ENCODE measurements at regions not wholly inside any gene's neighbourhood (a gene's known extent, or its start where the extent isn't known, plus 50 kb on each side); places are given as distances from the start of the nearest gene placed in this dataset.

DNA sequence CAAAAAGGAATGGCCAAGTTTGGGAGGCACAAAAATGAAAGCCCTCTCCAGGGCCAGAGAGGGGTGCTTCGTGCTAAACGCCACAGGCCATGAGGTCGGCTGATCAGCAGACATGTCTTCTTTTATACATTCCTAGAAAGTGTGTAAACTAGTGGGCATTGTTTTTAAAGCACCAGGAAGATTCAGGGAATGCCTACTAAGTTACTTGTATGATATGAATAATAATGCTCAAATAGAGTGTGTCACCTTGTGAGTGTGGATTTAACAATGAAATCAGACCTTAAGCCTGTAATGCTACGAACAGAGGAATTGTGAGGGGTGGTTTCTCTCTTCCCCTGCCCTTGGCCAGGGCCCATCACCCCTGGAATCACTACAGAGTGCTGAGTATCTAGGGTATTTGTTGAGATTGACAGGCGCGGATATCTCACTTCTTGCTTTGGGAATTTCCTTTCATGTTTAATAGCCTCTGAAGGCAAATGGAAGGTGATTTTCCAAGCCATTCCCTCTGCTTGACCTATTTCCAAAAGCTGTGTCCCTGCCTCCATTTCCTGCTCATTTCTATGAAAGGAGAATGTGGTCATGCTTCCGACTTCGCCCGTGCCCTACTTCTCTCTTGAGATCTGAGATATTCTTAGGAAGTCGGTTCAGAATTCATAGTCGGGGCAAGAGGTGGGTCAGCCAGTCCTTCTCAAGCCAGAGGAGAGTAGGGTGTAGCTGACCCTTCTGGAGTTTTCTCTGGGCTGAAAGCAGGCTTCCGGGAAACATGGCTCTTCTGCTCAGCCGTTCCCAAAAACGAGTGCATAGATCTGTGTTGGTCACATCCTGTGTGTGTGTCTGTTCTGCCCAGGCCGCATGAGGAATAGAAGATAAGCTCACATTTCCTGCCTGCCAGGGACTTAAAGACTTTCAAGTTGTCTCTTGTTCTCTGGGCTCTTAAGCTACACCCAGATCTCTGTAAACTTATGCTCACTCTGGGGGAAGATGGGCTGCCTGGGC is 167.8 kb upstream of the ITGB1 start:
- TF ChIP-seq, protein P1, sequence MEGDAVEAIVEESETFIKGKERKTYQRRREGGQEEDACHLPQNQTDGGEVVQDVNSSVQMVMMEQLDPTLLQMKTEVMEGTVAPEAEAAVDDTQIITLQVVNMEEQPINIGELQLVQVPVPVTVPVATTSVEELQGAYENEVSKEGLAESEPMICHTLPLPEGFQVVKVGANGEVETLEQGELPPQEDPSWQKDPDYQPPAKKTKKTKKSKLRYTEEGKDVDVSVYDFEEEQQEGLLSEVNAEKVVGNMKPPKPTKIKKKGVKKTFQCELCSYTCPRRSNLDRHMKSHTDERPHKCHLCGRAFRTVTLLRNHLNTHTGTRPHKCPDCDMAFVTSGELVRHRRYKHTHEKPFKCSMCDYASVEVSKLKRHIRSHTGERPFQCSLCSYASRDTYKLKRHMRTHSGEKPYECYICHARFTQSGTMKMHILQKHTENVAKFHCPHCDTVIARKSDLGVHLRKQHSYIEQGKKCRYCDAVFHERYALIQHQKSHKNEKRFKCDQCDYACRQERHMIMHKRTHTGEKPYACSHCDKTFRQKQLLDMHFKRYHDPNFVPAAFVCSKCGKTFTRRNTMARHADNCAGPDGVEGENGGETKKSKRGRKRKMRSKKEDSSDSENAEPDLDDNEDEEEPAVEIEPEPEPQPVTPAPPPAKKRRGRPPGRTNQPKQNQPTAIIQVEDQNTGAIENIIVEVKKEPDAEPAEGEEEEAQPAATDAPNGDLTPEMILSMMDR (IDR thresholded peaks at IDR 0.05), result no peak
- TF ChIP-seq POLR2AphosphoS5 (IDR thresholded peaks at IDR 0.05), result no peak
- no peak for TF ChIP-seq POLR2A (IDR thresholded peaks at IDR 0.05)
